ENCODE measurements at regions not wholly inside any gene's neighbourhood (a gene's known extent, or its start where the extent isn't known, plus 50 kb on each side); places are given as distances from the start of the nearest gene placed in this dataset.

GRCh38 chr7:13093160-13093559, 405.7 kb downstream of the ARL4A start:
- H3K4me1 ChIP-seq, result no peaks in the 10 kb centered on the region
- no peaks in the 10 kb centered on the region for H3K36me3 ChIP-seq
- no peaks in the 10 kb centered on the region for H3K27me3 ChIP-seq
- H3K4me3 ChIP-seq, result no peak overlapping the region
- TF ChIP-seq POLR2A (IDR thresholded peaks at IDR 0.05) (no peak), EP300 (IDR thresholded peaks at IDR 0.05) (no peak), POLR2AphosphoS5 (IDR thresholded peaks at IDR 0.05) (no peak), CTCF (IDR thresholded peaks at IDR 0.05) (no peak)
- DNase-seq (ENCODE audit: low spot score in 2 of 2), result no peak
- no peaks in the 10 kb centered on the region for H3K9me3 ChIP-seq
- 30% methylated on average over 1 of the region's 1 CpG for WGBS
- H3K27ac ChIP-seq, result no peak overlapping the region

- Histone ChIP-seq H3K27me3 (no peaks in the 10 kb centered on the region), H3K4me3 (no peak overlapping the region), H3K27ac (no peak overlapping the region), H3K4me1 (no peaks in the 10 kb centered on the region), H3K9me3 (no peaks in the 10 kb centered on the region), H3K36me3 (no peaks in the 10 kb centered on the region)
- WGBS, result 64% methylated on average over 3 of the region's 3 CpGs
- no peak for TF ChIP-seq POLR2AphosphoS5 (IDR thresholded peaks at IDR 0.05)
- no peak for TF ChIP-seq EP300 (IDR thresholded peaks at IDR 0.05)
- no peak for DNase-seq (ENCODE audit: low spot score in 2 of 2)
Measured at GRCh38 chr7:13097499-13097898, 410.1 kb downstream of the ARL4A start.

- WGBS, result 83% methylated on average over 4 of the region's 4 CpGs
- no peaks in the 10 kb centered on the region for H3K9me3 ChIP-seq
- no peaks in the 10 kb centered on the region for H3K27me3 ChIP-seq
- no peak overlapping the region for H3K4me3 ChIP-seq
- H3K36me3 ChIP-seq, result no peaks in the 10 kb centered on the region
- H3K27ac ChIP-seq, result no peak overlapping the region
- DNase-seq (ENCODE audit: low spot score in 2 of 2), result no peak
- H3K4me1 ChIP-seq, result no peaks in the 10 kb centered on the region
- TF ChIP-seq EP300 (IDR thresholded peaks at IDR 0.05) (no peak), POLR2AphosphoS5 (IDR thresholded peaks at IDR 0.05) (no peak), CTCF (IDR thresholded peaks at IDR 0.05) (no peak), POLR2A (IDR thresholded peaks at IDR 0.05) (no peak)
Measured at GRCh38 chr7:13098161-13098560, 410.7 kb downstream of the ARL4A start.

GRCh38 chr7:13099154-13099795, 411.8 kb downstream of the ARL4A start:
- no peaks in the 10 kb centered on the region for H3K9me3 ChIP-seq
- H3K27me3 ChIP-seq, result no peaks in the 10 kb centered on the region
- no peak overlapping the region for H3K4me3 ChIP-seq
- no peak overlapping the region for H3K27ac ChIP-seq
- DNase-seq (ENCODE audit: low spot score in 2 of 2), result no peak
- TF ChIP-seq POLR2A (IDR thresholded peaks at IDR 0.05) (no peak), CTCF (IDR thresholded peaks at IDR 0.05) (no peak), EP300 (IDR thresholded peaks at IDR 0.05) (no peak), POLR2AphosphoS5 (IDR thresholded peaks at IDR 0.05) (no peak)
- H3K4me1 ChIP-seq, result no peaks in the 10 kb centered on the region
- no peaks in the 10 kb centered on the region for H3K36me3 ChIP-seq
- 68% methylated on average over 5 of the region's 5 CpGs for WGBS

GRCh38 chr7:13104128-13104527, 416.7 kb downstream of the ARL4A start:
- no peaks in the 10 kb centered on the region for H3K36me3 ChIP-seq
- H3K9me3 ChIP-seq, result no peaks in the 10 kb centered on the region
- 70% methylated on average over 1 of the region's 1 CpG for WGBS
- H3K27ac ChIP-seq, result no peak overlapping the region
- H3K27me3 ChIP-seq, result no peaks in the 10 kb centered on the region
- no peaks in the 10 kb centered on the region for H3K4me1 ChIP-seq
- H3K4me3 ChIP-seq, result no peak overlapping the region
- DNase-seq (ENCODE audit: low spot score in 2 of 2), result no peak
- TF ChIP-seq POLR2A (IDR thresholded peaks at IDR 0.05) (no peak), CTCF (IDR thresholded peaks at IDR 0.05) (no peak), POLR2AphosphoS5 (IDR thresholded peaks at IDR 0.05) (no peak), EP300 (IDR thresholded peaks at IDR 0.05) (no peak)

- H3K9me3 ChIP-seq, result no peaks in the 10 kb centered on the region
- H3K27ac ChIP-seq, result no peak overlapping the region
- no peak overlapping the region for H3K4me3 ChIP-seq
- no peaks in the 10 kb centered on the region for H3K4me1 ChIP-seq
- no peak for DNase-seq (ENCODE audit: low spot score in 2 of 2)
- TF ChIP-seq CTCF (IDR thresholded peaks at IDR 0.05) (no peak), POLR2AphosphoS5 (IDR thresholded peaks at IDR 0.05) (no peak), EP300 (IDR thresholded peaks at IDR 0.05) (no peak), POLR2A (IDR thresholded peaks at IDR 0.05) (no peak)
- no peaks in the 10 kb centered on the region for H3K27me3 ChIP-seq
- H3K36me3 ChIP-seq, result no peaks in the 10 kb centered on the region
Measured at GRCh38 chr7:13105209-13105608, 417.8 kb downstream of the ARL4A start.

Measured in suprapubic skin (tissue), 4 donors.